ENCODE measurements at regions not wholly inside any gene's neighbourhood (a gene's known extent, or its start where the extent isn't known, plus 50 kb on each side); places are given as distances from the start of the nearest gene placed in this dataset.

- H3K4me3 ChIP-seq (ENCODE audit: low read depth in 1 of 2, low read length in 1 of 2) = no peak overlapping the region
- H3K27me3 ChIP-seq = peaks cover 61% of the 10 kb centered on the region
- H3K4me1 ChIP-seq (ENCODE audit: control insufficient read depth in 1 of 2, insufficient read depth in 1 of 2, low read depth in 1 of 2, low read length in 1 of 2) = peaks cover 0 to 7% of the 10 kb centered on the region in 2 experiments
- no peak overlapping the region for H3K27ac ChIP-seq
- H3K9me3 ChIP-seq = no peaks in the 10 kb centered on the region
- TF ChIP-seq, protein P1, sequence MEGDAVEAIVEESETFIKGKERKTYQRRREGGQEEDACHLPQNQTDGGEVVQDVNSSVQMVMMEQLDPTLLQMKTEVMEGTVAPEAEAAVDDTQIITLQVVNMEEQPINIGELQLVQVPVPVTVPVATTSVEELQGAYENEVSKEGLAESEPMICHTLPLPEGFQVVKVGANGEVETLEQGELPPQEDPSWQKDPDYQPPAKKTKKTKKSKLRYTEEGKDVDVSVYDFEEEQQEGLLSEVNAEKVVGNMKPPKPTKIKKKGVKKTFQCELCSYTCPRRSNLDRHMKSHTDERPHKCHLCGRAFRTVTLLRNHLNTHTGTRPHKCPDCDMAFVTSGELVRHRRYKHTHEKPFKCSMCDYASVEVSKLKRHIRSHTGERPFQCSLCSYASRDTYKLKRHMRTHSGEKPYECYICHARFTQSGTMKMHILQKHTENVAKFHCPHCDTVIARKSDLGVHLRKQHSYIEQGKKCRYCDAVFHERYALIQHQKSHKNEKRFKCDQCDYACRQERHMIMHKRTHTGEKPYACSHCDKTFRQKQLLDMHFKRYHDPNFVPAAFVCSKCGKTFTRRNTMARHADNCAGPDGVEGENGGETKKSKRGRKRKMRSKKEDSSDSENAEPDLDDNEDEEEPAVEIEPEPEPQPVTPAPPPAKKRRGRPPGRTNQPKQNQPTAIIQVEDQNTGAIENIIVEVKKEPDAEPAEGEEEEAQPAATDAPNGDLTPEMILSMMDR (IDR thresholded peaks at IDR 0.05) = no peak
- no peaks in the 10 kb centered on the region for H3K36me3 ChIP-seq
Observed at GRCh38 chr20:43825051-43825402, 89.6 kb upstream of the TOX2 start.

GRCh38 chr20:43824309-43825050 lies 90.2 kb upstream of the TOX2 start:
- Histone ChIP-seq H3K27ac (no peak overlapping the region), H3K9me3 (no peaks in the 10 kb centered on the region), H3K4me1 (ENCODE audit: control insufficient read depth in 1 of 2, insufficient read depth in 1 of 2, low read depth in 1 of 2, low read length in 1 of 2) (peaks cover 0 to 7% of the 10 kb centered on the region in 2 experiments), H3K27me3 (peaks cover 59% of the 10 kb centered on the region), H3K36me3 (no peaks in the 10 kb centered on the region), H3K4me3 (ENCODE audit: low read depth in 1 of 2, low read length in 1 of 2) (no peak overlapping the region)
- TF ChIP-seq, protein P1 (IDR thresholded peaks at IDR 0.05) = no peak

DNA sequence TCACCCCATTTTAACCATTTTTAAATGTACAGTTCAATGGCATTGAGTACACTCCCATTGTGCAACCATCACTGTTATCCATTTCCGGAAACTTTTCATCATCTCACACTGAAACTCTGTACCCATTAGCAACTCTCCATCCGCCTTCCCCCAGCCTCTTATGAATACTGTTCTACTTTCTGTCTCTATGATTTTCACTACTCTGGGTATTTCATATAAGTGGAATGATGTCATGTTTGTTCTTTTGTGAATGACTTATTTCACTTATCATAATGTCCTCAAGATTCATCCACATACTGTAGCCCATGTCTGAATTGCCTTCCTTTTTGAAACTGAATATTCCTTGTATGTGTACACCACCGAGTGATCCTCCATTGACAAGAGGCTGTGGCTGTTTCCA lies 92.9 kb upstream of the TOX2 start:
- Histone ChIP-seq H3K27me3 (peaks cover 43% of the 10 kb centered on the region), H3K4me1 (ENCODE audit: control insufficient read depth in 1 of 2, insufficient read depth in 1 of 2, low read depth in 1 of 2, low read length in 1 of 2) (peaks cover 0 to 7% of the 10 kb centered on the region in 2 experiments), H3K27ac (no peak overlapping the region), H3K36me3 (no peaks in the 10 kb centered on the region), H3K9me3 (no peaks in the 10 kb centered on the region), H3K4me3 (ENCODE audit: low read depth in 1 of 2, low read length in 1 of 2) (no peak overlapping the region)
- TF ChIP-seq, protein P1 (IDR thresholded peaks at IDR 0.05) = no peak

DNA sequence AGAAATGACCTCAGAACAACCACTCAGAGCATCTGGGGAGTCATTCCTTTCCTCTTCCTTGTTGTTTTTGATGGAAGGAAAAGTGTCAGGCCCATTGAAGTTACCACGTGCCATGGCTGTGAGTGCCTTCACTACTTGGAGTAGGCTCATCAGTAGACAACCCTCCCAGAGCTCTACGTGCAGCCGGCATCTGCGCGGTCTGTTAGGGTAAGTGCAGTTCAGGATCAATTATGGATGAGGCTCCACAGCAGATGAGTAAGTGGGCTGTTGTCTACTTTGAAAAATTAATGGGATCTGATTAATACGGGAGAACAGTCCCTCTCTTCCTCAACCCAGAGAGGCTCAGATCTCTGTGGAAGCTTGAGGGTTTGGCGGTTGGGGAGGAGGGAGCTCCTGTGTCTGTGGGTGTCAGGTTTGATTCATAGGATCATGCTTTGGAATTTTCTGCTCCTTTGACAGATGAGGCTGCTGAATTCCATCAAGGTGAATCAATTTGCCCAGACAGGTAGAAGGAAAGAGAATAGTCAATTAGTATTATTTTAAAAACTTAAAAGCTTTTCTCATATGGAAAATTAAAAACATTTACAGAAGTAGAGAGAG lies 93.8 kb upstream of the TOX2 start:
- Histone ChIP-seq H3K36me3 (no peaks in the 10 kb centered on the region), H3K4me1 (ENCODE audit: control insufficient read depth in 1 of 2, insufficient read depth in 1 of 2, low read depth in 1 of 2, low read length in 1 of 2) (peaks cover 0 to 7% of the 10 kb centered on the region in 2 experiments), H3K27ac (no peak overlapping the region), H3K9me3 (no peaks in the 10 kb centered on the region), H3K27me3 (peaks cover 33% of the 10 kb centered on the region), H3K4me3 (ENCODE audit: low read depth in 1 of 2, low read length in 1 of 2) (no peak overlapping the region)
- TF ChIP-seq, protein P1 (IDR thresholded peaks at IDR 0.05) = no peak

GRCh38 chr20:43812216-43812615 lies 85.4 kb upstream of the GTSF1L start:
- no peaks in the 10 kb centered on the region for H3K9me3 ChIP-seq
- H3K27me3 ChIP-seq = no peaks in the 10 kb centered on the region
- no peak overlapping the region for H3K4me3 ChIP-seq (ENCODE audit: low read depth in 1 of 2, low read length in 1 of 2)
- H3K36me3 ChIP-seq = no peaks in the 10 kb centered on the region
- TF ChIP-seq, protein P1 (IDR thresholded peaks at IDR 0.05) = no peak
- no peaks in the 10 kb centered on the region for H3K4me1 ChIP-seq (ENCODE audit: control insufficient read depth in 1 of 2, insufficient read depth in 1 of 2, low read depth in 1 of 2, low read length in 1 of 2)
- H3K27ac ChIP-seq = no peak overlapping the region

Measured in neutrophil (primary cell).